ENCODE measurements at regions not wholly inside any gene's neighbourhood (a gene's known extent, or its start where the extent isn't known, plus 50 kb on each side); places are given as distances from the start of the nearest gene placed in this dataset.

DNA sequence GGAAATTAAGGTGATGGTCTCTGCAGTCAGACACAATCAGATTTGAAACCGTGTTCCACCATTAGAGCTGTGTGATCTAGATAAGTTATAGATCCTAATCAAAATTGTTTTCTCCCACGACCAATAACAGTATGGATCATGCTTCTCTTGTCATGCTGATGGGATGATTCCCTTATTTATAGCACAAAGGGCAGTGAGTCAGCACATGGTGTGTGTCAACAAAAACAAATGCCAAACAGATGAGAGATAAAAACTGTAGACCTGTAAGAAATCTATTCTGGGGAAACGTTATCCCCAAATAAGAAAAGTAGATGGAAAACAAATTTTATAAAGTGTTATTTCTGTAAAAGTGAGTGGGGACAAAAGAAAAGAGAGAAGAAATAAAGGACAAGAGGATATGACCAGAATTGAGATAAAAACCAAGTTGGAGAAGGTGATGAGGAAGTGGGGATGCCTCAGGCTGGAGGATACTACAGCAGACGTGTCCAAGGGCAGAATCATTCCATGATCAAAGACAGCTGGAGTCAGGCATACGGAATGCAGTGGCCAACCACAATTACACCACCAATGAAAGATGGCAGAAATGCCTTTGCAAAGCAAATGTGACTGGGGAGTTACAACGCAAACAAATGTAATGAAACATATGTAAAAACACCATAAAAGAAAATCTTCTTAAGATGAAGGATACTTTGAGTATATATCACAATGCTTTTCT is 377.8 kb upstream of the PRKX start:
- no peak for DNase-seq
- Histone ChIP-seq H3K27me3 (no peaks in the 10 kb centered on the region), H3K9me3 (no peaks in the 10 kb centered on the region), H3K36me3 (no peaks in the 10 kb centered on the region), H3K4me3 (no peak overlapping the region), H3K4me1 (no peaks in the 10 kb centered on the region), H3K27ac (no peak overlapping the region)
- intact Hi-C loops (cut with DNase I; ENCODE audit: low total_unique reads): no loop called here
- TF ChIP-seq POLR2A (IDR thresholded peaks at IDR 0.05): no peak
- no peak for TF ChIP-seq CTCF (IDR thresholded peaks at IDR 0.05)

DNA sequence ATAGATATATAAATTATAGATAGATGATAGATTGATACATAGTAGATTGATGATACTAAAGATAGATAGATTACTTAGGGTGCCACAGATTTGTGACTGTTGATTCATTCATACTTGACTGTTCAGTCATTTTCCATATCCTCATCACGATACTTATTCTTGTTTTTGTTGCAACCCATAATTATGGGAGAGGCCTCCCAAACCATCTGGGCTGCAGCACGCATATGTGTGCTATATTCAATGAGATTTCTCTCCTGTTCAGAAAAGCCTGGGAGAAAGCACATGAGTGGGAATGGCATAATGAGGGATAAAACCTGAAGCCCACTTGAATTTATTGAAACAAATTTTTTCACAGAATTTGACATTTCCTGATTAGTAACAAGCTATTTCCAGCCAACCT is 346.4 kb upstream of the PRKX start:
- no peaks in the 10 kb centered on the region for H3K9me3 ChIP-seq
- DNase-seq: no peak
- TF ChIP-seq POLR2A (IDR thresholded peaks at IDR 0.05): no peak
- TF ChIP-seq CTCF (IDR thresholded peaks at IDR 0.05): no peak
- no peak overlapping the region for H3K4me3 ChIP-seq
- no peaks in the 10 kb centered on the region for H3K36me3 ChIP-seq
- no peaks in the 10 kb centered on the region for H3K4me1 ChIP-seq
- H3K27ac ChIP-seq: no peak overlapping the region
- no peaks in the 10 kb centered on the region for H3K27me3 ChIP-seq
- intact Hi-C loops (cut with DNase I; ENCODE audit: low total_unique reads): no loop called here

DNA sequence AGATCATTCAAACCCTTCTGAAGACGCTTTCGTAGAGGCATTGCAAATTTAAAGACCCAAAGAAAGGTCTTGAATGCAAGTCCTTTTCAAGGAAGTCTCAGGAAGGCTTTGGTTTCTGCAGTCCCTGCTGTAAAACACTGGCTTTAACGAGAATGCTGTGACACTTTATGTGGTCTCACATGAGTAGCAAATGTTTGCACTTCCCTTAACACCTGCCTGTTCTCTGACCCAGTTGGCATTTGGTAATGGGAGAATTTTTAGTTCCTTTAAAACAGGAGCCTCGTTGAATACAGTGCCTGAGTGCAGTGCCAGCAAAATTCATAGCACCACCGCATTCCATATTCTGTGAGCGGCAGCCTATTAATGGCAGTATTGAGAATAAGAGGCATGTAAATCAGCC is 330.5 kb upstream of the PRKX start:
- Histone ChIP-seq H3K36me3 (no peaks in the 10 kb centered on the region), H3K27ac (no peak overlapping the region), H3K4me3 (no peak overlapping the region), H3K4me1 (no peaks in the 10 kb centered on the region), H3K27me3 (no peaks in the 10 kb centered on the region), H3K9me3 (no peaks in the 10 kb centered on the region)
- intact Hi-C loops (cut with DNase I; ENCODE audit: low total_unique reads): no loop called here
- DNase-seq: no peak
- TF ChIP-seq POLR2A (IDR thresholded peaks at IDR 0.05): no peak
- TF ChIP-seq CTCF (IDR thresholded peaks at IDR 0.05): no peak

- Histone ChIP-seq H3K4me3 (no peak overlapping the region), H3K27ac (no peak overlapping the region), H3K36me3 (no peaks in the 10 kb centered on the region), H3K4me1 (no peaks in the 10 kb centered on the region), H3K9me3 (no peaks in the 10 kb centered on the region), H3K27me3 (no peaks in the 10 kb centered on the region)
- no peak for TF ChIP-seq CTCF (IDR thresholded peaks at IDR 0.05)
- TF ChIP-seq POLR2A (IDR thresholded peaks at IDR 0.05): no peak
- no peak for DNase-seq
- intact Hi-C loops (cut with DNase I; ENCODE audit: low total_unique reads): no loop called here
These were observed 322.4 kb upstream of the PRKX start for GRCh38 chrX:4035874-4036273.

- TF ChIP-seq POLR2A (IDR thresholded peaks at IDR 0.05): no peak
- no peak for TF ChIP-seq CTCF (IDR thresholded peaks at IDR 0.05)
- intact Hi-C loops (cut with DNase I; ENCODE audit: low total_unique reads): no loop called here
- Histone ChIP-seq H3K27me3 (no peaks in the 10 kb centered on the region), H3K9me3 (no peaks in the 10 kb centered on the region), H3K36me3 (no peaks in the 10 kb centered on the region), H3K4me3 (no peak overlapping the region), H3K4me1 (no peaks in the 10 kb centered on the region), H3K27ac (no peak overlapping the region)
- DNase-seq: no peak
These were observed 314.7 kb upstream of the PRKX start for GRCh38 chrX:4028151-4028550.

Measured in uterus (tissue), 3 donors.